Common myeloid progenitor, CD34-positive (primary cell): ENCODE measurements at regions not wholly inside any gene's neighbourhood (a gene's known extent, or its start where the extent isn't known, plus 50 kb on each side); places are given as distances from the start of the nearest gene placed in this dataset.

ENCODE experiments used
- CTCF ChIA-PET: fragments of 350-600 bp; sonication (Branson Sonifier 250); formaldehyde crosslinking; loops from one replicate; lab custom pipeline; 2021; ENCODE audit warnings: antibody characterized with exemption; lab: Charles Lee
- POLR2A ChIA-PET: fragments of 350-600 bp; sonication (Branson Sonifier 250); formaldehyde crosslinking; loops from one replicate; lab custom pipeline; 2021; ENCODE audit warnings: antibody characterized with exemption; lab: Charles Lee
- DNase-seq, 3 donors: peaks; one replicate each; pipeline versions ENCODE4 v3.0.0 to v3.0.0-alpha.2; 2013
- H3K27ac ChIP-seq, 2 experiments: 1 replicate in 1 of 2; 2 replicates in 1 of 2; pipeline ENCODE4 v1.7.0; 2013; ENCODE audit warnings: inconsistent platforms in 2 of 2, low read length in 2 of 2, mild to moderate bottlenecking in 2 of 2, low read depth in 1 of 2, moderate library complexity in 1 of 2; ENCODE audit not compliant: severe bottlenecking in 2 of 2, insufficient read depth in 1 of 2, poor library complexity in 1 of 2
- H3K27me3 ChIP-seq, 5 experiments: replicated peaks in 2 of 5; 1 replicate in 3 of 5; 2 replicates in 2 of 5; pipeline versions ENCODE4 v1.6.1 to v1.7.0; 2013; ENCODE audit warnings: low read length in 4 of 5, mild to moderate bottlenecking in 2 of 5, moderate library complexity in 2 of 5, inconsistent platforms in 1 of 5; ENCODE audit not compliant: insufficient read depth in 5 of 5, control insufficient read depth in 4 of 5
- H3K36me3 ChIP-seq, 4 experiments: 1 replicate in 2 of 4; 2 replicates in 2 of 4; pipeline versions ENCODE4 v1.6.1 to v1.7.0; 2013; ENCODE audit warnings: low read length in 3 of 4, control low read depth in 1 of 4, mild to moderate bottlenecking in 1 of 4; ENCODE audit not compliant: control insufficient read depth in 4 of 4, insufficient read depth in 4 of 4
- H3K4me1 ChIP-seq, 4 experiments: 1 replicate in 3 of 4; 2 replicates in 1 of 4; pipeline versions ENCODE4 v1.6.1 to v1.7.1; 2013; ENCODE audit warnings: low read length in 3 of 4, mild to moderate bottlenecking in 3 of 4, control low read depth in 1 of 4, inconsistent platforms in 1 of 4, moderate library complexity in 1 of 4; ENCODE audit not compliant: control insufficient read depth in 4 of 4, insufficient read depth in 4 of 4; ENCODE audit errors: control extremely low read depth in 1 of 4
- H3K4me3 ChIP-seq, 7 experiments: 1 replicate in 4 of 7; 2 replicates in 3 of 7; pipeline versions ENCODE4 v1.5.1 to v1.7.0; 2013; ENCODE audit warnings: mild to moderate bottlenecking in 7 of 7, low read length in 6 of 7, moderate library complexity in 6 of 7, inconsistent platforms in 2 of 7, low read depth in 2 of 7, control low read depth in 1 of 7; ENCODE audit not compliant: insufficient read depth in 4 of 7, control insufficient read depth in 1 of 7; ENCODE audit errors: extremely low read depth in 1 of 7
- H3K9me3 ChIP-seq, 5 experiments: 1 replicate in 4 of 5; 2 replicates in 1 of 5; pipeline versions ENCODE4 v1.6.1 to v1.7.1; 2013; ENCODE audit warnings: low read length in 4 of 5, mild to moderate bottlenecking in 2 of 5, inconsistent platforms in 1 of 5, low read depth in 1 of 5, moderate library complexity in 1 of 5; ENCODE audit not compliant: control insufficient read depth in 4 of 5, insufficient read depth in 2 of 5; ENCODE audit errors: control extremely low read depth in 1 of 5
- WGBS: methylation state at CpG from one replicate; pipeline ENCODE4 v1.1.5; 2013; ENCODE audit not compliant: insufficient coverage; 5-methylcytosine and 5-hydroxymethylcytosine counted together

- peak in 1 of 3 donors; percentile 31 for DNase-seq
- ChIA-PET POLR2A (no interaction called here), CTCF (interaction anchor here (0.8 kb wide), 1 partner anchor 9 kb away, joined by 3 read pairs; no protein-coding TSS in a partner anchor)
- no peaks in the 10 kb centered on the region for H3K36me3 ChIP-seq
- no peak overlapping the region for H3K4me3 ChIP-seq
- no peaks in the 10 kb centered on the region for H3K9me3 ChIP-seq
- 82% methylated on average over 4 of the region's 4 CpGs for WGBS
- H3K27ac ChIP-seq = no peak overlapping the region
- H3K27me3 ChIP-seq = peaks cover 0 to 19% (median 11%) of the 10 kb centered on the region in 5 experiments
- H3K4me1 ChIP-seq = peaks cover 0 to 6% (median 4%) of the 10 kb centered on the region in 4 experiments
Measured at GRCh38 chr1:23624440-23624839, 65.1 kb upstream of the ID3 start.

- H3K9me3 ChIP-seq = no peaks in the 10 kb centered on the region
- CTCF ChIA-PET = interaction anchor here (4.4 kb wide), 1 partner anchor 14 kb away, joined by 54 read pairs; no protein-coding TSS in a partner anchor
- 92% methylated on average over 4 of the region's 4 CpGs for WGBS
- peaks cover 0 to 10% (median 6%) of the 10 kb centered on the region in 4 experiments for H3K4me1 ChIP-seq
- no peak overlapping the region for H3K27ac ChIP-seq
- H3K36me3 ChIP-seq = no peaks in the 10 kb centered on the region
- H3K27me3 ChIP-seq = peaks cover 0 to 34% (median 22%) of the 10 kb centered on the region in 5 experiments
- no peak for DNase-seq
- H3K4me3 ChIP-seq = no peak overlapping the region
- POLR2A ChIA-PET = no interaction called here
Measured at GRCh38 chr1:23622284-23622683, 63.0 kb upstream of the ID3 start.

DNA sequence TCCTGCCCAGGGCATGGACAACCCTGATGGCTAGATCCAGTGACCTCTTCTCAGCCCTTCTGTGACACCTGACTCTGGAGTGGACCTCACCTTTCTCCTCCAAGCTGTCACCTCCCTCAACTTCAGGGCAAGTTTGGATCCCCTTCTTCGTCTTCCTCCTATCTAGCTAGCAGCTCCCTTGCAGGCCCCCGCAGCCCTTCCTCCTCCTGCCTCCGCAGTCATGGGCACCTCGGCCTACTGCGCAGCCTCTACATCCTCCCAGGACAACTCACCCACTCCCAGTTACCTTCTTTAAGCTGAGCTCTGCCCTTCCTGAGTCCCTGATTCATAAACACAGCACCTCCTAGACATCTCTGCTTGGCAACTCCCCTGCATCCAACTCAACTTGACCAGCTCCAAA lies 61.3 kb upstream of the ID3 start:
- ChIA-PET POLR2A (interaction anchor here (1.3 kb wide), 1 partner anchor 67 kb away, joined by 3 read pairs; no protein-coding TSS in a partner anchor), CTCF (interaction anchor here (0.6 to 4.4 kb wide), 3 partner anchors 10 to 71 kb away, joined by 4 to 54 read pairs (median 4); no protein-coding TSS in a partner anchor)
- 59% methylated on average over 5 of the region's 5 CpGs for WGBS
- Histone ChIP-seq H3K4me1 (peaks cover 0 to 10% (median 6%) of the 10 kb centered on the region in 4 experiments), H3K27me3 (peaks cover 0 to 42% (median 22%) of the 10 kb centered on the region in 5 experiments), H3K27ac (no peak overlapping the region), H3K4me3 (no peak overlapping the region), H3K36me3 (no peaks in the 10 kb centered on the region), H3K9me3 (no peaks in the 10 kb centered on the region)
- no peak for DNase-seq

DNA sequence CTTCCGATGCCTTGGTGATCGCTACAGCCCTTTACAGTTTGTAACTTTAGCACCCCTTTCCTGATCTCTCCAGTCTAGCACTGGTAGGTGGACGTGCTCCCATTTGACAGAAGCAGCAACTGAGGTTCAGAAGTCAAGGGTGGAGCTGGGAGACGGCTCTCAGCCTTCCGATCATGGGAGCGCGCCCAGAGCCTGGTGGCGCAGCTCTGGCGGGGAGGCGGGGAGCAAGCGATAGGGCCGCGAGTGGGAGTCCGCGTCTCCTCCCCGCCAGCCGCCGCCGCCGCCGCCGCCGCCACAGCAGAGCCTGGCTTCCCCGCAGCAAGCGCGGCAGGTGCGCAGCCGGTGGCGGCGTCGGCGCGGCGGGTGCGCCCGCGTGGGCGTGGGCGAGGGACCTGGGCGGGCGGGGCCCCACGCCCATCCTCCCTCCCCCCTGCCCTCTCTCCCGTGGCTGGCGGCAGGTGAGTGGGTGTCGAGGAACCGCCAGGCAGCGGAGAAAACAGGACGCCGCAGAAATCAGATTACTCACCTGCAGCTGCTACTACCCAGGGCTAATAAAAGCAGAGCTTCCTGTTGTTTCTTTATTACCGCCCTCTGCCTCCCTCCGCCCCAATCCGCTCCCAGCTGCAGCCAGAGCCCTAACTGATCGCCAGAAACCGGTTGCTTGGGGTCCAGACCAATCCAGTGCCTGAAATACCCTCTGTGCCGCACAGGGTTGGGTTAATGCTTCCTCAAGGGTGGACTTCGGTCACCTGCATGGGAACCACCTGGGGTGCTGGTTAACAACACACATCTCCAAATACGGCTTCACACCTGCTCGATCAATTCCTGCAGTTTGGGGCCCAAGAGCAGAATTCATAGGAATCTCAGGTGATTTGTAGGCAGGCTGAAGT lies 60.2 kb upstream of the ID3 start:
- Histone ChIP-seq H3K4me1 (peaks cover 0 to 10% (median 6%) of the 10 kb centered on the region in 4 experiments), H3K27me3 (peaks cover 0 to 46% (median 22%) of the 10 kb centered on the region in 5 experiments), H3K36me3 (no peaks in the 10 kb centered on the region), H3K9me3 (no peaks in the 10 kb centered on the region), H3K4me3 (peak overlapping the region in 4 of 7 experiments; percentile 7 to 59 (median 38)), H3K27ac (no peak overlapping the region)
- CTCF ChIA-PET = interaction anchor here (1.0 to 4.4 kb wide), 3 partner anchors 17 to 122 kb away, joined by 3 to 54 read pairs (median 3); no protein-coding TSS in a partner anchor
- peak; percentile 28 to 89 (median 76) for DNase-seq
- 12% methylated on average over 24 of the region's 58 CpGs for WGBS
- POLR2A ChIA-PET = interaction anchor here (1.3 kb wide), 1 partner anchor 65 kb away, joined by 3 read pairs; no protein-coding TSS in a partner anchor

GRCh38 chr1:23618586-23619083 lies 59.3 kb upstream of the ID3 start:
- Histone ChIP-seq H3K27me3 (peaks cover 0 to 46% (median 22%) of the 10 kb centered on the region in 5 experiments), H3K27ac (no peak overlapping the region), H3K9me3 (no peaks in the 10 kb centered on the region), H3K4me3 (no peak overlapping the region), H3K4me1 (peaks cover 1 to 10% (median 7%) of the 10 kb centered on the region in 4 experiments), H3K36me3 (no peaks in the 10 kb centered on the region)
- DNase-seq = no peak
- ChIA-PET CTCF (interaction anchor here (1.2 to 4.4 kb wide), 3 partner anchors 18 to 121 kb away, joined by 3 to 54 read pairs (median 3); no protein-coding TSS in a partner anchor), POLR2A (no interaction called here)
- 94% methylated on average over 4 of the region's 7 CpGs for WGBS

- no peak overlapping the region for H3K4me3 ChIP-seq
- H3K9me3 ChIP-seq = no peaks in the 10 kb centered on the region
- WGBS = 75% methylated on average over 6 of the region's 8 CpGs
- peaks cover 1 to 16% (median 15%) of the 10 kb centered on the region in 4 experiments for H3K4me1 ChIP-seq
- H3K27me3 ChIP-seq = peaks cover 0 to 46% (median 22%) of the 10 kb centered on the region in 5 experiments
- ChIA-PET POLR2A (no interaction called here), CTCF (interaction anchor here (1.2 kb wide), 1 partner anchor 23 kb away, joined by 3 read pairs; no protein-coding TSS in a partner anchor)
- H3K27ac ChIP-seq = no peak overlapping the region
- no peak for DNase-seq
- H3K36me3 ChIP-seq = no peaks in the 10 kb centered on the region
Measured at GRCh38 chr1:23617084-23617521, 57.8 kb upstream of the ID3 start.
